NCI-H2171 (cell line): ENCODE measurements at regions not wholly inside any gene's neighbourhood (a gene's known extent, or its start where the extent isn't known, plus 50 kb on each side); places are given as distances from the start of the nearest gene placed in this dataset.
"Not testable (repeated sequence)": the region's sequence is repeated elsewhere in the genome, so short reads cannot be mapped to it uniquely, and the experiment has no call there.

Source experiments
- DNase-seq: peaks from one replicate; lab custom pipeline; 2025; lab: John Stamatoyannopoulos, UW

GRCh38 chr17:5962371-5962770, 107.8 kb upstream of the WSCD1 start:
- DNase-seq: no peak

DNA sequence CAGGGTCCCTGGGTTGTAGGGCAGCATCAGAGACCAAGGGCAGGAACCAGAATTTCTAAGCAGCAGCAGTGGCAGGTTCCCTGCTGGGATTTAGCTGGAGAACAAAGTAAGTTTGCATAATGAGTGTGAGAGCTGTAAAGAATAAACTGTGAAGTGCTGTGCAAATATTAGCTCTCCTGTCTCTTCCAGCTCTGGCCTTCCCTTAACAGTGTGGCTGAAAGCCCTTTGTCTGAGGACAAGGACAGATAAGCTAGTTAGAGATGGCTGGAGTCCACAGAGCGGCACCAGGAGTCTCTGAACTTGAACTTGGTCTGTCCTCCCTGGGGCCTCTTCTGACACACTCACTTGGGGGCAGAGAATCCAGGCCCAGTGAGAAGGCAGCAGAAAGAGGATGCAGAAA, 98.2 kb upstream of the WSCD1 start:
- no peak for DNase-seq

GRCh38 chr17:5973410-5973809, 96.8 kb upstream of the WSCD1 start:
- no peak for DNase-seq

DNA sequence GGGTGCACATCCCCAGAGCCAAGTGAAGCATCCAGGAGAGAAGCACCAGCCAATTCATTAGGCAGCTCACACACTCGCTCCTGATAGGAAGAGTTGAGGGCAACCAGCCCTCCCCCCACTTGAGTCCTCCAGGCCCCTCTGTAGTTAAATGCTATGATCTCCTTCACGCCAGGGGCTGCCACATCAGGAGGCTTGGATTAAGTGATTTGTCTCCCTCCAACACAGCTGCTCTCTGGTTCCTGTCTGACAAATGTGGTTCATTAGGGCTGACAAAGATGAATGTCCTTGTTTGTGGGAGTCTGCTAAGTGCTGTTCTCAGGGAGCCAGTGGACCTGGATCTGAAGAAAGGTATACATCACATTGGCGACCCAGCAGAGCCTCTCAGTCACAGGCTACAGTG, 94.5 kb upstream of the WSCD1 start:
- no peak for DNase-seq

DNA sequence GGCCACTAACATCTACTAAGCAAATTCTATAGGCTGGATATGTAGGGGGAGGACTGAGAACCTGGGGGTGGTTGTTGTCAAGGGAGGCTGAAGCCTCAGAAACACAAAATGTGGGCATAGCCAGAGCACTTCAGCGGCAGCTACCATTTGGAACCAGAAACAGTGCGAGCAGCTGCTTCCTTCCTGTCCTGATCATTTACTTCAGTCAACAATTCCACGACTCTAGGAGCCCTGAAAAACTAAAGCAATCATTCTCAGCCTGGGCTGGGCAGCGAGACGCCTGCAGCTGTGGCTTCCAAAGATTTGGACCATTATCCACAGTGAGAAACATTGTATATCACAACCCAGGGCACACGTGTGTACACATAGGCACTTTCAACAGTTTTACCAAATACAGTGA, 93.9 kb upstream of the WSCD1 start:
- DNase-seq: no peak

- DNase-seq: no peak
Measured at GRCh38 chr17:5978496-5978895, 91.7 kb upstream of the WSCD1 start.

- DNase-seq: no peak
Measured at GRCh38 chr17:5980941-5981340, 89.2 kb upstream of the WSCD1 start.

GRCh38 chr17:5986644-5987043, 83.5 kb upstream of the WSCD1 start:
- DNase-seq: no peak

GRCh38 chr17:6000426-6000825, 69.8 kb upstream of the WSCD1 start:
- DNase-seq: no peak

DNA sequence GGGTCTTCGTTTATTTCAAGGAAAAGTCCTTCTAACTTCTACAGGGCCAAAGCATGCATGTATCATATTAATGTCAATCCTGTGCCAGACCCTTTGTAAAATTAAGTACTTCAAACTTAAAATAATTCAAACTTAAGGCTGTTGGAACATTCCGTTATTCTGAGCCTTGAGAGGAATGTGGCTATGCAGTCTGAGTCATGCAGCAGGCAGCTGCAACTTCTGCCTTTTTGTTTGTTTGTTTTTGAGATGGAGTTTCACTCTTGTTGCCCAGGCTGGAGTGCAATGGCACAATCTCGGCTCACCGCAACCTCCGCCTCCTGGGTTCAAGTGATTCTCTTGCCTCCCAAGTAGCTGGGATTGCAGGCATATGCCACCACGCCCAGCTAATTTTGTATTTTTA, 67.0 kb upstream of the WSCD1 start:
- not testable (repeated sequence) for DNase-seq

DNA sequence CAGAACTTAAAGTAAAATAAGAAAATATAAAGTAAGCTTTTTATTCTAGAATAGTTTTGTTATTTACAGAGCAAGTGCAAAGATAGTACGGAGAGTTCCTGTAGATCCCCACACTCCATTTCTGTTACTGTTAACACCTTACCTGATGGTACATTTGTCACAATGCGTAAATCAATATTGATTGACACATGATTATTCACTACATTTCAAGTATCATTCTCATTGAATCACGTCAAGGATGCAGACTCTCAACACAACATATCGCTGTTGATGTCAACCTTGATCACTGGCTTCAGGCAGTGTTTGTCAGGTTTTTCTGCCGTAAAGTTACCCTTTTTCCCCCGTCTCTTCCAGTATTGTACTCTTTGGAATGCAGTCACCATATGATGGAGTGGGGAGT, 64.2 kb upstream of the WSCD1 start:
- DNase-seq: no peak

DNA sequence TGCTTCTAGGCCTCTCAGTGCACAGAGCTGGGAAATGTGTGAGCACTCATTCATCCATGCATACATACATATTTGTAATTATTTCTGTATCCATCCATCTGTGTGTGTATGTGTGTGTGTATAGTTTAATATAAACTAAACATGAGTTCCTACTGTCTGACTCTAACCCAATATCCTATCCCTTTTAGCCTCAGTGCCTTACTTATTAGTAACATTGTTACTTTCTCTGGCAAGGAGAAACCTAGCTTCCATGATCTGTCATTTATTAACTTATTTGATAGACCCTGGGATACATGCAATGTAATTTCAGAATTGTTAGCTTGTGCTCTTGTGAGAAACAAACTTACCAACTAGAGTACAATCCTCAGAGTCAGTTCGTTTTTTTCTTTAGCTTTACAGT, 59.0 kb upstream of the WSCD1 start:
- DNase-seq: no peak

DNA sequence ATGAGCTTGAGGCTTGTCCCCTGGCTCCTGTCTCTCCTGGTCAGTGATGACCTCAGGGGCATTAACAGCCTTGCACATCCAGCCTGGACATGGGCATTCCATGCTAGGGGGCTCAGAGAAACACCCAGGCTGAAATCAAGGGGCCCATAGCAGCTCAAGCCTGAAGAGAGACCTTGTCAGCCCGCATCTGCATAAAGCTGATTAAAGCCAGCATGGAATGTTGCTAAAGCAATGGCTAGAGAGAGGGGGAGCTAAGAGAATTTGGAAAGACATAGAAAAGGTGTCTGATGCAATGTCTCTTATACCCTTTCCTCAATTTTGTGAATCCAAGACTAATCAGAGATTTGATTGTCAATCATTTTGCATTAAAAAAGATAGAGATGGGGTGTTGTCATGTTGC, 51.4 kb upstream of the WSCD1 start:
- DNase-seq: no peak

DNA sequence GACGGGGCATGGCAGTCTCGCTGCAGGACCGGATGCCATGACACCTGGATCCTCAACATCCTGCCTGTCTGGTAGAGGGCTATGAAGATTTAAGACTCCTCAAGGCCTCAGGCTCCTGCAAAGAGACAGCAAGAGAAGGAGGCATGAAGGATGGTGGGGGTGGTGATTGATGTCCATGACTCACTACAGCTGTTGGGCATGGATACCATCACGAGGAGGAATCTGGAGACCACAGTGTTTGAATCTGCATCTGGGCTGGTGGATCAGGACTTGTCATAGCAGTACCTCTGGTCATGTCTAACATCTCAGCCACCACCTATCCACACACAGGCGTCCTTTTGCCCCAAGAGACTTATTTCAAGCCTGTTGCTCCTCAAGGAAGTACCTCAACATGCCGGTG, 50.2 kb upstream of the WSCD1 start:
- DNase-seq: no peak

- DNase-seq: no peak
Measured at GRCh38 chr17:6020376-6021010, 49.7 kb upstream of the WSCD1 start.
